Spleen (tissue), 11 donors: ENCODE measurements at regions not wholly inside any gene's neighbourhood (a gene's known extent, or its start where the extent isn't known, plus 50 kb on each side); places are given as distances from the start of the nearest gene placed in this dataset.

Source experiments
- DNase-seq: peaks from one replicate; pipeline ENCODE4 v3.0.0-alpha.2; 2020
- H3K27ac ChIP-seq, 8 donors: fragments of 200-600 bp; sonication (generic) in 7 of 8; 1 replicate in 4 of 8; 2 replicates in 4 of 8; pipeline versions ENCODE4 v1.5.0 to v1.8.0; 2016 to 2021; ENCODE audit warnings: inconsistent platforms in 4 of 8, mild to moderate bottlenecking in 4 of 8, moderate library complexity in 1 of 8
- H3K27me3 ChIP-seq, 7 donors: fragments of 200-600 bp; sonication (generic) in 6 of 7; replicated peaks in 1 of 7; 1 replicate in 4 of 7; 2 replicates in 3 of 7; pipeline versions ENCODE4 v1.5.0 to v1.8.0; 2016 to 2021; ENCODE audit warnings: inconsistent platforms in 3 of 7, mild to moderate bottlenecking in 1 of 7
- H3K36me3 ChIP-seq, 6 donors: fragments of 200-600 bp; sonication (generic) in 5 of 6; 1 replicate in 4 of 6; 2 replicates in 2 of 6; pipeline versions ENCODE4 v1.5.0 to v1.8.0; 2016 to 2021; ENCODE audit warnings: inconsistent platforms in 2 of 6
- H3K4me1 ChIP-seq, 6 donors: fragments of 200-600 bp; sonication (generic) in 5 of 6; 1 replicate in 3 of 6; 2 replicates in 3 of 6; pipeline versions ENCODE4 v1.5.0 to v1.8.0; 2016 to 2021; ENCODE audit warnings: inconsistent platforms in 3 of 6
- H3K4me3 ChIP-seq, 8 donors: fragments of 200-600 bp; sonication (generic) in 7 of 8; 1 replicate in 4 of 8; 2 replicates in 4 of 8; pipeline versions ENCODE4 v1.5.0 to v1.8.0; 2016 to 2021; ENCODE audit warnings: inconsistent platforms in 4 of 8, mild to moderate bottlenecking in 4 of 8, moderate library complexity in 2 of 8
- H3K9me3 ChIP-seq, 8 donors: fragments of 200-600 bp; sonication (generic) in 7 of 8; 1 replicate in 4 of 8; 2 replicates in 4 of 8; pipeline versions ENCODE4 v1.5.0 to v1.8.0; 2016 to 2021; ENCODE audit warnings: inconsistent platforms in 4 of 8
- POLR2A ChIP-seq, 3 donors: fragments of 450-650 bp; IDR thresholded peaks; one replicate each; pipeline ENCODE4 v1.5.1; 2017; ENCODE audit warnings: antibody characterized with exemption in 3 of 3, mild to moderate bottlenecking in 1 of 3
- POLR2AphosphoS5 ChIP-seq, 3 donors: sonication (generic); formaldehyde crosslinking; IDR thresholded peaks; one replicate each; pipeline ENCODE4 v1.5.1; 2017; ENCODE audit warnings: antibody characterized with exemption in 3 of 3
- WGBS, 5 donors: extraction: QIAGEN DNeasy Blood & Tissue Kit in 3 of 5; methylation state at CpG; one replicate each; pipeline versions ENCODE4 v1.1.5 to v1.1.7; 2013 to 2018; 5-methylcytosine and 5-hydroxymethylcytosine counted together
- intact Hi-C: fragments of 100-400 bp; cut with DNase I; formaldehyde crosslinking; loops from one replicate; pipeline ENCODE4 v1.15.0; 2023; ENCODE audit warnings: low total_unique reads
- TF ChIP-seq, protein P1 (sequence below), 11 experiments: fragments of 200-600 bp in 7 of 11; fragments of 450-650 bp in 4 of 11; sonication (generic) in 4 of 11; IDR thresholded peaks in 8 of 11; conservative IDR thresholded peaks in 3 of 11; 1 replicate in 7 of 11; 2 replicates in 4 of 11; pipeline versions ENCODE4 v1.4.0 to v1.8.0; 2016 to 2021; ENCODE audit warnings: antibody characterized with exemption in 11 of 11, inconsistent platforms in 4 of 11, mild to moderate bottlenecking in 1 of 11
- donor health status: healthy with polysubstance abuse.
- donor health status: DM: no; HTN: no; CAD: no; lungs with moderate emphysema.
- donor health status: DM: no; HTN: no; CAD: no.
- donor health status: Bipolar disorder and iron deficiency.
- donor health status: healthy.
- donor health status: DM: no; HTN: no; CAD: no.
- donor health status: DM: yes; HTN: yes; CAD: no.

DNA sequence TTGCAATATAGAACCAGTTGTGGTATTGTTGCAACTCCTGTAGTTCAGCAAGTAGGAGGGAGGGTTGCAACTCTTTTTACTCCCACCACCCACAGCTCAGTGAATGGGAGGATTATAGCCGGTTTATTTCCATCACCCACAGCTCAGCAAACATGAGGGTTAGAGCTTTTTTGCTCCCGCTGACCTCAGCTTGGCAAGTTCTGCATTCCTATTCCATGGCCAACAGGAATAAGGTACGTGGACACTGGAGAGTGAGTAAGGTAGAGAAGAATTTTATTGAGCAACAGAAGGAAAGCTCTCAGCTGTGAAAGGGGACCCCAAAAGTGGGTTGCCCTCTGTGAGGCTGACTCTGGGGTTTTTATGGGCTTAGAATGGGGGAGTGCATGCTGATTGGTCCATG lies 167.1 kb upstream of the SMIM30 start:
- Histone ChIP-seq H3K36me3 (no peaks in the 10 kb centered on the region), H3K9me3 (no peaks in the 10 kb centered on the region), H3K4me1 (no peaks in the 10 kb centered on the region), H3K4me3 (no peak overlapping the region), H3K27ac (no peak overlapping the region), H3K27me3 (no peaks in the 10 kb centered on the region)
- intact Hi-C loops, result no loop called here
- no peak for DNase-seq
- TF ChIP-seq POLR2AphosphoS5 (IDR thresholded peaks at IDR 0.05) (no peak), POLR2A (IDR thresholded peaks at IDR 0.05) (no peak)
- TF ChIP-seq, protein P1, sequence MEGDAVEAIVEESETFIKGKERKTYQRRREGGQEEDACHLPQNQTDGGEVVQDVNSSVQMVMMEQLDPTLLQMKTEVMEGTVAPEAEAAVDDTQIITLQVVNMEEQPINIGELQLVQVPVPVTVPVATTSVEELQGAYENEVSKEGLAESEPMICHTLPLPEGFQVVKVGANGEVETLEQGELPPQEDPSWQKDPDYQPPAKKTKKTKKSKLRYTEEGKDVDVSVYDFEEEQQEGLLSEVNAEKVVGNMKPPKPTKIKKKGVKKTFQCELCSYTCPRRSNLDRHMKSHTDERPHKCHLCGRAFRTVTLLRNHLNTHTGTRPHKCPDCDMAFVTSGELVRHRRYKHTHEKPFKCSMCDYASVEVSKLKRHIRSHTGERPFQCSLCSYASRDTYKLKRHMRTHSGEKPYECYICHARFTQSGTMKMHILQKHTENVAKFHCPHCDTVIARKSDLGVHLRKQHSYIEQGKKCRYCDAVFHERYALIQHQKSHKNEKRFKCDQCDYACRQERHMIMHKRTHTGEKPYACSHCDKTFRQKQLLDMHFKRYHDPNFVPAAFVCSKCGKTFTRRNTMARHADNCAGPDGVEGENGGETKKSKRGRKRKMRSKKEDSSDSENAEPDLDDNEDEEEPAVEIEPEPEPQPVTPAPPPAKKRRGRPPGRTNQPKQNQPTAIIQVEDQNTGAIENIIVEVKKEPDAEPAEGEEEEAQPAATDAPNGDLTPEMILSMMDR (IDR thresholded peaks at IDR 0.05 in 8 of 11, conservative IDR thresholded peaks at IDR 0.05 in 3 of 11), result no peak
- WGBS, 5 donors, result 81 to 90% (median 84%) methylated on average over 3 of the region's 3 CpGs

DNA sequence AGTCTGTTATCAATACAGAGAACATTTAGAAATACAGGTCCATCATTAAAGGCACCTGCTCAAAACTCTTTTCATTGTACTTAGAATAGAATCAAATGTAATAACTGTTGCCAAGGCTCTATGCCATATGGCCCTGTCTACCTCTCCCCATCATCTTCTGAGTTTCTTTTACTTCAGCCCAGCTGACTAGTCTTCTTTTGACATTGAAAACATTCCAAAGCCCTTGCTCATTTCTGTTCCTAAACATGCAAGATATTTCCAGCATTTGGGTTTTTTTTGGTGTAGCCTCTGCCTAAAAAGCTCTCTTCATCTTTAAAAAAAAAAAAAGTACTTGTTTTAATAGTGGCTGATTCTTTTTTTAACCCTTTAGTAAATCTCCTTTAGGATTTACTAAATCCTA lies 165.5 kb upstream of the SMIM30 start:
- no peak overlapping the region for H3K4me3 ChIP-seq
- H3K27me3 ChIP-seq, result no peaks in the 10 kb centered on the region
- TF ChIP-seq POLR2A (IDR thresholded peaks at IDR 0.05), result no peak
- TF ChIP-seq POLR2AphosphoS5 (IDR thresholded peaks at IDR 0.05), result no peak
- TF ChIP-seq, protein P1 (IDR thresholded peaks at IDR 0.05 in 8 of 11, conservative IDR thresholded peaks at IDR 0.05 in 3 of 11), result no peak
- H3K9me3 ChIP-seq, result no peaks in the 10 kb centered on the region
- no peaks in the 10 kb centered on the region for H3K4me1 ChIP-seq
- no peaks in the 10 kb centered on the region for H3K36me3 ChIP-seq
- H3K27ac ChIP-seq, result no peak overlapping the region
- no peak for DNase-seq
- intact Hi-C loops, result no loop called here

DNA sequence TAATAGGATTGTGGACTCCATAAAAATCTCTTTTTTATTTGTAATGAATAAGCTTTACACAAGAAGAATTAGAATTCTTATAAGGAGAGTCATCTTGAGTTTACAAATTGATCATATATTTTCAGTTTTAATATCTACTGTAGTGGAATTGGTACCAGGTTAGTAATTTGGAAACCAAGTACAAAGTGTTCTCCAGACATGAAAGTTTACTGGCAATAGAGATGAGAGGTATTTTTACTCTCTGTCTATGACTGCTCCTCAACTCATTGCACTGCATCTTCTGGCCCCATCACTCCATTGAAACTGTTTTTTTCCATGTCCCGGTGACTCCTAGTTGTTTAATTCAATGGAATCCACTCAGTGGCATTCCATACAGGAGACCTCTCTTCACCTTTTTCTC lies 164.5 kb upstream of the SMIM30 start:
- DNase-seq, result no peak
- no peaks in the 10 kb centered on the region for H3K9me3 ChIP-seq
- no peaks in the 10 kb centered on the region for H3K27me3 ChIP-seq
- intact Hi-C loops, result no loop called here
- no peaks in the 10 kb centered on the region for H3K4me1 ChIP-seq
- H3K27ac ChIP-seq, result no peak overlapping the region
- no peak overlapping the region for H3K4me3 ChIP-seq
- H3K36me3 ChIP-seq, result no peaks in the 10 kb centered on the region
- TF ChIP-seq POLR2AphosphoS5 (IDR thresholded peaks at IDR 0.05), result no peak
- TF ChIP-seq POLR2A (IDR thresholded peaks at IDR 0.05), result no peak
- TF ChIP-seq, protein P1 (IDR thresholded peaks at IDR 0.05 in 8 of 11, conservative IDR thresholded peaks at IDR 0.05 in 3 of 11), result no peak
- 64 to 88% (median 73%) methylated on average over 1 of the region's 1 CpG for WGBS, 5 donors

DNA sequence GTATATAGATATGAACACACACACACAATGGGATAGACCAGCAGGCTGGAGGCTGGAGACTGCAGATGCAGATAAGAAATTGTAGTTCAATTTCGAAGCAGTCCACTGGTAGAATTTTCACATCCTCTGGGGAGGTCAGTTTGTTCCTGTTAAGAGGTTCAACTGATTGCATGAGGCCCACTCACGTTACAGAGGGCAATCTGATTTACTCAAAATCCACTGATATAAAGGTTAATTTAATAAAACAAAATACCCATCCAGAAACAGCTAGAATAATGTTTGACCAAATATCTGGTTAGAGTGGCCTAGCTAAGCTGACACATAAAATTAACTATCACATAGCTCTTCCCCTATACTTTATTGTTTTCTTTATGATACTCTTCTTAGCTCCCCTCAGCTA lies 162.9 kb upstream of the SMIM30 start:
- no peak for DNase-seq
- WGBS, 5 donors, result 29 to 40% (median 32%) methylated on average over 2 of the region's 2 CpGs
- TF ChIP-seq, protein P1 (IDR thresholded peaks at IDR 0.05 in 8 of 11, conservative IDR thresholded peaks at IDR 0.05 in 3 of 11), result no peak
- TF ChIP-seq POLR2A (IDR thresholded peaks at IDR 0.05), result no peak
- no peak for TF ChIP-seq POLR2AphosphoS5 (IDR thresholded peaks at IDR 0.05)
- intact Hi-C loops, result no loop called here
- Histone ChIP-seq H3K36me3 (no peaks in the 10 kb centered on the region), H3K9me3 (peaks cover 0 to 7% (median 0%) of the 10 kb centered on the region in 8 donors), H3K4me1 (no peaks in the 10 kb centered on the region), H3K27me3 (no peaks in the 10 kb centered on the region), H3K27ac (no peak overlapping the region), H3K4me3 (no peak overlapping the region)
